ENCODE measurements at regions not wholly inside any gene's neighbourhood (a gene's known extent, or its start where the extent isn't known, plus 50 kb on each side); places are given as distances from the start of the nearest gene placed in this dataset.

GRCh38 chr20:10898552-10898951 is 224.8 kb upstream of the JAG1 start:
- WGBS (ENCODE audit: low lambda C conversion rate) = 37% methylated on average over 1 of the region's 1 CpG

GRCh38 chr20:10902174-10902573 is 228.4 kb upstream of the JAG1 start:
- DNase-seq = no peak
- H3F3A ChIP-seq (replicated peaks; ENCODE audit: insufficient read depth) = peaks cover 3% of the 10 kb centered on the region
- no peaks in the 10 kb centered on the region for H3K79me2 ChIP-seq (ENCODE audit: insufficient read depth)
- no peaks in the 10 kb centered on the region for H3K36me3 ChIP-seq (replicated peaks in 1 of 2; ENCODE audit: control insufficient read depth in 1 of 2, insufficient read depth in 2 of 2, low read length in 1 of 2)
- H3K9ac ChIP-seq = no peak overlapping the region
- peak overlapping the region in 1 of 2 experiments; percentile 22; a peak in 1 of 4 replicates for H3K27ac ChIP-seq (ENCODE audit: low read depth in 2 of 2, low read length in 1 of 2)
- CTCF ChIA-PET = no interaction called here
- TF ChIP-seq EZH2phosphoT487 (IDR thresholded peaks at IDR 0.05; ENCODE audit: borderline replicate concordance, low read depth) (no peak), IRF3 (IDR thresholded peaks at IDR 0.05; ENCODE audit: low read depth, low read length) (no peak), EP300 (IDR thresholded peaks at IDR 0.05; ENCODE audit: borderline replicate concordance in 1 of 2, low read depth in 1 of 2, low read length in 1 of 2) (no peak)
- H3K4me1 ChIP-seq (ENCODE audit: control insufficient read depth in 1 of 2, insufficient read depth in 2 of 2, low read depth in 1 of 2, low read length in 1 of 2) = peaks cover 0 to 2% of the 10 kb centered on the region in 2 experiments; a peak in 2 of 4 replicates
- POLR2A ChIA-PET = no interaction called here
- H3K9me3 ChIP-seq = no peaks in the 10 kb centered on the region
- H3K27me3 ChIP-seq (ENCODE audit: insufficient read depth) = no peaks in the 10 kb centered on the region
- H3K9me2 ChIP-seq = no peaks in the 10 kb centered on the region
- H2AFZ ChIP-seq (ENCODE audit: low read depth) = no peak overlapping the region
- no peak overlapping the region for H3K4me3 ChIP-seq (ENCODE audit: low read depth in 2 of 2, low read length in 1 of 2)
- no peak overlapping the region for H3K4me2 ChIP-seq
- H4K20me1 ChIP-seq (ENCODE audit: insufficient read depth) = no peaks in the 10 kb centered on the region
- WGBS (ENCODE audit: low lambda C conversion rate) = 61% methylated on average over 1 of the region's 1 CpG

More at GRCh38 chr20:10898552-10898951, 224.8 kb upstream of the JAG1 start:
- H3K9me2 ChIP-seq = no peaks in the 10 kb centered on the region
- H3K9me3 ChIP-seq = no peaks in the 10 kb centered on the region
- ChIA-PET CTCF (no interaction called here), POLR2A (no interaction called here)
- H3K4me2 ChIP-seq = no peak overlapping the region
- no peaks in the 10 kb centered on the region for H3K79me2 ChIP-seq (ENCODE audit: insufficient read depth)
- no peak overlapping the region for H3K4me3 ChIP-seq (ENCODE audit: low read depth in 2 of 2, low read length in 1 of 2)
- DNase-seq = no peak
- H3K9ac ChIP-seq = no peak overlapping the region
- H3K36me3 ChIP-seq (replicated peaks in 1 of 2; ENCODE audit: control insufficient read depth in 1 of 2, insufficient read depth in 2 of 2, low read length in 1 of 2) = no peaks in the 10 kb centered on the region
- H3K4me1 ChIP-seq (ENCODE audit: control insufficient read depth in 1 of 2, insufficient read depth in 2 of 2, low read depth in 1 of 2, low read length in 1 of 2) = peaks cover 0 to 2% of the 10 kb centered on the region in 2 experiments; a peak in 2 of 4 replicates
- H4K20me1 ChIP-seq (ENCODE audit: insufficient read depth) = no peaks in the 10 kb centered on the region
- H3K27me3 ChIP-seq (ENCODE audit: insufficient read depth) = no peaks in the 10 kb centered on the region
- H2AFZ ChIP-seq (ENCODE audit: low read depth) = no peak overlapping the region
- peaks cover 3% of the 10 kb centered on the region for H3F3A ChIP-seq (replicated peaks; ENCODE audit: insufficient read depth)
- no peak overlapping the region for H3K27ac ChIP-seq (ENCODE audit: low read depth in 2 of 2, low read length in 1 of 2)
- TF ChIP-seq SIN3A (IDR thresholded peaks at IDR 0.05; ENCODE audit: borderline replicate concordance, low read depth, low read length) (no peak), REST (IDR thresholded peaks at IDR 0.05; ENCODE audit: low read depth, low read length) (no peak), NFIC (IDR thresholded peaks at IDR 0.05; ENCODE audit: borderline replicate concordance) (no peak), EZH2phosphoT487 (IDR thresholded peaks at IDR 0.05; ENCODE audit: borderline replicate concordance, low read depth) (no peak), FOXJ3 (CRISPR knock-in tag; IDR thresholded peaks at IDR 0.05) (no peak), RCOR1 (IDR thresholded peaks at IDR 0.05; ENCODE audit: low read length) (no peak)
